ENCODE measurements at regions not wholly inside any gene's neighbourhood (a gene's known extent, or its start where the extent isn't known, plus 50 kb on each side); places are given as distances from the start of the nearest gene placed in this dataset.

GRCh38 chr12:41869432-41869831, 275.2 kb downstream of the GXYLT1 start:
- DNase-seq = no peak

GRCh38 chr12:41866878-41867430, 277.7 kb downstream of the GXYLT1 start:
- DNase-seq = no peak

- DNase-seq = no peak
Observed at GRCh38 chr12:41856228-41856627, 288.4 kb downstream of the GXYLT1 start.

GRCh38 chr12:41850046-41850445, 294.6 kb downstream of the GXYLT1 start:
- no peak for DNase-seq

GRCh38 chr12:41846718-41847117, 298.0 kb downstream of the GXYLT1 start:
- DNase-seq = no peak

- no peak for DNase-seq
Observed at GRCh38 chr12:41836416-41836815, 308.3 kb downstream of the GXYLT1 start.

GRCh38 chr12:41835556-41835955, 309.1 kb downstream of the GXYLT1 start:
- DNase-seq = no peak

- DNase-seq = no peak
Observed at GRCh38 chr12:41819948-41820347, 324.7 kb downstream of the GXYLT1 start.

GRCh38 chr12:41804026-41804425, 340.6 kb downstream of the GXYLT1 start:
- DNase-seq = no peak

- no peak for DNase-seq
Observed at GRCh38 chr12:41802803-41803202, 341.9 kb downstream of the GXYLT1 start.

GRCh38 chr12:41801261-41801660, 343.4 kb downstream of the GXYLT1 start:
- no peak for DNase-seq

- DNase-seq = no peak
Observed at GRCh38 chr12:41799671-41800070, 345.0 kb downstream of the GXYLT1 start.

GRCh38 chr12:41795910-41796309, 348.8 kb downstream of the GXYLT1 start:
- no peak for DNase-seq

GRCh38 chr12:41795051-41795600, 349.5 kb downstream of the GXYLT1 start:
- DNase-seq = no peak

GRCh38 chr12:41794336-41794735, 350.3 kb downstream of the GXYLT1 start:
- DNase-seq = no peak

GRCh38 chr12:41784957-41785356, 359.7 kb downstream of the GXYLT1 start:
- DNase-seq = no peak

- no peak for DNase-seq
Observed at GRCh38 chr12:41778934-41779333, 365.7 kb downstream of the GXYLT1 start.

- no peak for DNase-seq
Observed at GRCh38 chr12:41777064-41777790, 367.4 kb downstream of the GXYLT1 start.

GRCh38 chr12:41772478-41772877, 372.2 kb downstream of the GXYLT1 start:
- no peak for DNase-seq

GRCh38 chr12:41769810-41770209, 374.9 kb downstream of the GXYLT1 start:
- no peak for DNase-seq

- no peak for DNase-seq
Observed at GRCh38 chr12:41768456-41768855, 376.2 kb downstream of the GXYLT1 start.

GRCh38 chr12:41762691-41763090, 382.0 kb downstream of the GXYLT1 start:
- no peak for DNase-seq

- no peak for DNase-seq
Observed at GRCh38 chr12:41745593-41745992, 399.1 kb downstream of the GXYLT1 start.

GRCh38 chr12:41743835-41744234, 400.8 kb downstream of the GXYLT1 start:
- DNase-seq = no peak

- no peak for DNase-seq
Observed at GRCh38 chr12:41739066-41739465, 405.6 kb downstream of the GXYLT1 start.

Data from RPMI8226 (cell line).